Neural progenitor cell (in vitro differentiated cells): ENCODE measurements at regions not wholly inside any gene's neighbourhood (a gene's known extent, or its start where the extent isn't known, plus 50 kb on each side); places are given as distances from the start of the nearest gene placed in this dataset.

Experiments
- EZH2 ChIP-seq: fragments of 200-600 bp; sonication (generic); IDR thresholded peaks from 2 replicates; pipeline ENCODE4 v1.6.1; 2017; ENCODE audit warnings: antibody characterized with exemption, mild to moderate bottlenecking, moderate library complexity
- TF ChIP-seq, protein P1 (sequence below): fragments of 200-600 bp; sonication (generic); IDR thresholded peaks from 2 replicates; pipeline ENCODE4 v1.5.1; 2017; ENCODE audit warnings: antibody characterized with exemption, mild to moderate bottlenecking

DNA sequence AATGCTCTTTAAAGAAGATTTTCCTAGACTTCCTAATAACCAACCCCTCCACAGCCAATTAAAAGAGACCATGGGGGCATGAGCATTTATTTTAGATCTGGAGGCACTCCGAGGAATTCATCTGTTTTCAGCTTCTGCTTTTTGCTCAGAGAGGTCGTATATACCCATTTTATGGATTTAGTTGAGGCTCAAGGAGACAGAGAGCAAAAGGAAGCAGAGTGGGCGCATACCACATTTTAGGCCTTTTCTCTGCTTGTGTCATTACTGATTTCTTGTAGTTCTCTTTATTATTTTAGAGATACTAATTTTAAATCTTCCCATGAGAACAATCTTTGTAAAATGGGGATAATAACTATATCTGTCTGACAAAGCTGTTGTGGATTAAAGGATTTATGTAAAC, 129.6 kb upstream of the IFNGR1 start:
- TF ChIP-seq, protein P1, sequence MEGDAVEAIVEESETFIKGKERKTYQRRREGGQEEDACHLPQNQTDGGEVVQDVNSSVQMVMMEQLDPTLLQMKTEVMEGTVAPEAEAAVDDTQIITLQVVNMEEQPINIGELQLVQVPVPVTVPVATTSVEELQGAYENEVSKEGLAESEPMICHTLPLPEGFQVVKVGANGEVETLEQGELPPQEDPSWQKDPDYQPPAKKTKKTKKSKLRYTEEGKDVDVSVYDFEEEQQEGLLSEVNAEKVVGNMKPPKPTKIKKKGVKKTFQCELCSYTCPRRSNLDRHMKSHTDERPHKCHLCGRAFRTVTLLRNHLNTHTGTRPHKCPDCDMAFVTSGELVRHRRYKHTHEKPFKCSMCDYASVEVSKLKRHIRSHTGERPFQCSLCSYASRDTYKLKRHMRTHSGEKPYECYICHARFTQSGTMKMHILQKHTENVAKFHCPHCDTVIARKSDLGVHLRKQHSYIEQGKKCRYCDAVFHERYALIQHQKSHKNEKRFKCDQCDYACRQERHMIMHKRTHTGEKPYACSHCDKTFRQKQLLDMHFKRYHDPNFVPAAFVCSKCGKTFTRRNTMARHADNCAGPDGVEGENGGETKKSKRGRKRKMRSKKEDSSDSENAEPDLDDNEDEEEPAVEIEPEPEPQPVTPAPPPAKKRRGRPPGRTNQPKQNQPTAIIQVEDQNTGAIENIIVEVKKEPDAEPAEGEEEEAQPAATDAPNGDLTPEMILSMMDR, result no peak
- TF ChIP-seq EZH2, result no peak
